CD4-positive, alpha-beta memory T cell (primary cell): ENCODE measurements at regions not wholly inside any gene's neighbourhood (a gene's known extent, or its start where the extent isn't known, plus 50 kb on each side); places are given as distances from the start of the nearest gene placed in this dataset.

Experiments
- CTCF ChIA-PET: fragments of 350-600 bp; sonication (Branson Sonifier 250); formaldehyde crosslinking; loops from one replicate; lab custom pipeline; 2021; ENCODE audit warnings: inconsistent platforms; ENCODE audit not compliant: partially characterized antibody; lab: Charles Lee
- POLR2A ChIA-PET: fragments of 350-600 bp; sonication (Branson Sonifier 250); formaldehyde crosslinking; loops from one replicate; lab custom pipeline; 2021; ENCODE audit not compliant: partially characterized antibody; lab: Charles Lee
- DNase-seq, 5 donors: peaks; one replicate each; pipeline versions ENCODE4 v3.0.0 to v3.0.0-alpha.2; 2020 to 2022; ENCODE audit warnings: mixed read lengths in 1 of 5
- H3K27ac ChIP-seq: one replicate; pipeline ENCODE4 v1.7.0; 2013; ENCODE audit warnings: low read depth, low read length
- H3K27me3 ChIP-seq: 2 replicates; pipeline ENCODE4 v1.7.0; 2013; ENCODE audit warnings: mild to moderate bottlenecking, low read length, moderate library complexity; ENCODE audit not compliant: insufficient read depth
- H3K36me3 ChIP-seq: 2 replicates; pipeline ENCODE4 v1.7.0; 2013; ENCODE audit warnings: mild to moderate bottlenecking, low read length, moderate library complexity; ENCODE audit not compliant: insufficient read depth
- H3K4me1 ChIP-seq: 2 replicates; pipeline ENCODE4 v1.7.0; 2013; ENCODE audit warnings: mild to moderate bottlenecking, low read length, moderate library complexity; ENCODE audit not compliant: insufficient read depth
- H3K4me3 ChIP-seq, 2 donors: one replicate each; pipeline ENCODE4 v1.7.0; 2013; ENCODE audit warnings: low read length in 2 of 2, mild to moderate bottlenecking in 1 of 2
- H3K9me3 ChIP-seq, 2 donors: one replicate each; pipeline ENCODE4 v1.7.0; 2013; ENCODE audit warnings: low read length in 2 of 2, control low read depth in 1 of 2; ENCODE audit not compliant: control insufficient read depth in 1 of 2
- H3K27ac Mint-ChIP-seq, 7 donors: one replicate each; pipeline ENCODE4 v1.8.0; 2020 to 2021; ENCODE audit warnings: mixed read lengths in 7 of 7, mild to moderate bottlenecking in 6 of 7, inconsistent platforms in 3 of 7, moderate library complexity in 3 of 7
- H3K27me3 Mint-ChIP-seq, 2 donors: one replicate each; pipeline ENCODE4 v1.8.0; 2020 to 2021; ENCODE audit warnings: mixed read lengths in 2 of 2
- H3K36me3 Mint-ChIP-seq, 2 donors: one replicate each; pipeline ENCODE4 v1.8.0; 2020 to 2021; ENCODE audit warnings: mixed read lengths in 2 of 2, inconsistent platforms in 1 of 2, mild to moderate bottlenecking in 1 of 2
- H3K4me1 Mint-ChIP-seq, 4 donors: one replicate each; pipeline ENCODE4 v1.8.0; 2020 to 2021; ENCODE audit warnings: mixed read lengths in 4 of 4, mild to moderate bottlenecking in 1 of 4
- H3K4me3 Mint-ChIP-seq, 8 donors: one replicate each; pipeline ENCODE4 v1.8.0; 2020 to 2021; ENCODE audit warnings: mixed read lengths in 8 of 8, mild to moderate bottlenecking in 7 of 8, moderate library complexity in 6 of 8, inconsistent platforms in 3 of 8
- H3K9me3 Mint-ChIP-seq, 8 donors: one replicate each; pipeline ENCODE4 v1.8.0; 2020 to 2021; ENCODE audit warnings: mixed read lengths in 8 of 8, mild to moderate bottlenecking in 5 of 8, inconsistent platforms in 3 of 8, moderate library complexity in 1 of 8
- intact Hi-C: fragments of 100-400 bp; cut with micrococcal nuclease; formaldehyde crosslinking; loops from one replicate; pipeline ENCODE4 v1.15.1; 2023

DNA sequence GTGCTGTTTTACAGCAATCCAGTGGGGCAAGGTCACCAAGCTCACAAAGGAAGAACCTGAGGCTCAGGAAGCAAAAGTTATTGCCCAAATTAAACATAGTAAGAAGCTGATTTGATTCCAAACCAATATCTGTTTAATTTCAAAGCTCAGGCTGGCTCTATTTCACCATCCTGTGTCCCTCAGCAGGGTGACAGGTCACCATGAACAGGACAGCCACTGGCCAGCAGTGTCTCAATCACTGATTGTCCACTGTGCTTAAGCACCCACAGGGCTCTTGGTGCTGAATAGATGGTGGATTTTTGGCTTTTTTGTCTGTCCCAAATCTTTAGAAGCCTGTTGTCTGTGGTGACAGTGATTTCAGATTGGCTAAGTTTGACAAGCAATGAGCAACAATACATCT is 146.4 kb upstream of the ZNF32 start:
- Mint-ChIP-seq H3K27me3 (peaks cover 3 to 11% of the 10 kb centered on the region in 2 donors), H3K36me3 (no peaks in the 10 kb centered on the region), H3K4me1 (no peaks in the 10 kb centered on the region), H3K9me3 (no peaks in the 10 kb centered on the region), H3K27ac (no peak overlapping the region), H3K4me3 (no peak overlapping the region)
- Histone ChIP-seq H3K27ac (no peak overlapping the region), H3K4me1 (no peaks in the 10 kb centered on the region), H3K36me3 (no peaks in the 10 kb centered on the region), H3K27me3 (no peaks in the 10 kb centered on the region), H3K9me3 (no peaks in the 10 kb centered on the region), H3K4me3 (no peak overlapping the region)
- CTCF ChIA-PET: no interaction called here
- DNase-seq: no peak
- intact Hi-C loops: no loop called here
- POLR2A ChIA-PET: no interaction called here

DNA sequence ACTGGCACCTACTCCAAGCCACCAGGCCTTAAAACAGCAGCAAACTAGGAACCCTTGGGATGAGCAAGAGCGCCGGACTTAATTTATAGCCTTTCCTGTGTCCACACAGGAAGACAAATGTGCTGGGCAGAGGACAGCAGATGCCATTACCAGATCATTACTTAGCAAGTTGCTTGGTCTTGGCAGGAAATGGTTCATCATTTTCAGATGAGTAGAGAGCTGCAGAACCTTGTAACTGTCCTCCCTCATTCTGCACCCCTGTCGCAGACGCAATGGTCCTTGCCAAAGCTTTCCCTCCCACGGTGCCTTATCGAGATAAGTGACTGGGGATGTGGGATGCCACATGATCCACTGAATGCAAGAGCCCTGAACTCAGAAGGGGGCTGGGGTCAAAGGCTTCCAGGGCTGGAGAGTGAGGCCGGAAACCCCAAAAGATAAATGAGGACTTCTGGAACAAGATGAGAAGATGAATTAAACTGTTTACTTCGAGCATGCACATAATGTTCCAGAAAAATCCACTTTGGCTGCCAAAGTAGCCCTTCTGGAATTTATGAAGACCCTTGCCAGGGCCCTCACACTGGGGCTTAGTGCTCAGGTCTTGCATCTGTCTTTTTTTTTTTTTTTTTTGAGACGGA is 145.6 kb upstream of the ZNF32 start:
- H3K4me3 ChIP-seq: no peak overlapping the region

DNA sequence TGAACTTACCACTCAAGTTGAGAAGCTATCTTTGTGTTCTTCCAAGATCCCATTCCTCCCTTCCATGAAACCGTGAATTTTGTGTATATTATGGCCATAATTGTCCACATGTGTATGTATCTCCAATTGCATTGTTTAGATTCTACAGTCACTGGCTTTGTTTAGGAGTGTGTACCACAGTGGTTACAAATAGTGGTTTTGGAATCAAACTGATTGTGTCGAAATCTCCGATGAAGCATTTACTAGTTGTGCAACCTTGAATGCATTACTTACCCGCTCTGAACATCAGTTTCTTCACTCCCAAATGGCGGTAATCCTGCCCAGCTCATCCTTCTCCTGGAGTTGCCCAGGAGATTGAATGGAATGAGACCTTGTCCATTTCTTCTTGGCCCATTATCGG is 145.0 kb upstream of the ZNF32 start:
- ChIA-PET CTCF (no interaction called here), POLR2A (no interaction called here)
- no peaks in the 10 kb centered on the region for H3K4me1 ChIP-seq
- H3K4me3 ChIP-seq: no peak overlapping the region
- H3K36me3 ChIP-seq: no peaks in the 10 kb centered on the region
- H3K9me3 Mint-ChIP-seq: no peaks in the 10 kb centered on the region
- no peak overlapping the region for H3K27ac Mint-ChIP-seq
- no peaks in the 10 kb centered on the region for H3K36me3 Mint-ChIP-seq
- no peaks in the 10 kb centered on the region for H3K27me3 ChIP-seq
- DNase-seq: no peak
- H3K4me3 Mint-ChIP-seq: no peak overlapping the region
- no peak overlapping the region for H3K27ac ChIP-seq
- intact Hi-C loops: no loop called here
- peaks cover 0 to 5% of the 10 kb centered on the region in 2 donors for H3K27me3 Mint-ChIP-seq
- no peaks in the 10 kb centered on the region for H3K9me3 ChIP-seq
- peaks cover 0 to 2% (median 0%) of the 10 kb centered on the region in 4 donors for H3K4me1 Mint-ChIP-seq

More for the DNA sequence above, 145.6 kb upstream of the ZNF32 start:
- Mint-ChIP-seq H3K9me3 (no peaks in the 10 kb centered on the region), H3K4me3 (no peak overlapping the region), H3K27ac (no peak overlapping the region), H3K27me3 (peaks cover 0 to 11% of the 10 kb centered on the region in 2 donors), H3K4me1 (peaks cover 0 to under 1% (median 0%) of the 10 kb centered on the region in 4 donors), H3K36me3 (no peaks in the 10 kb centered on the region)
- Histone ChIP-seq H3K27me3 (no peaks in the 10 kb centered on the region), H3K4me1 (no peaks in the 10 kb centered on the region), H3K9me3 (no peaks in the 10 kb centered on the region), H3K27ac (no peak overlapping the region), H3K36me3 (no peaks in the 10 kb centered on the region)
- DNase-seq: no peak
- intact Hi-C loops: no loop called here
- ChIA-PET CTCF (no interaction called here), POLR2A (no interaction called here)

DNA sequence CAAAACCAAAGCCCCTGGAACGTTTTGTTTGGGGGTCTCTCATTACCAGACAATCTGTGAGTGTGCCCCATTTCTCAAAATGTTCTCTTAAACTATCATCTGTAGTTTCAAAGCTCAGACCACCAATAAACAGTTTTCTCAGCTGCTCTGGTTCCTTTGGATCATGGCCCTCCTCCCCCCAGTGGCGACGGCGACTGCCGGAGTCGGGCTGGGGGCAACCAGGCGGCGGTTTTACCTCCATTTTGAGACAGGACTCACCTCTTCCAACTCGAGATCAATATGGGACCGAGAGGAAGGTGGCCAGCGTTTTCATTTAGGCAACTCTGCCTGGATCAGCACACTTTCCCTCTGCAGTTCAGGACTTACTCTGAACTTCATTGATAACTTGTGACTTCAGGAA is 141.5 kb upstream of the ZNF32 start:
- H3K9me3 Mint-ChIP-seq: no peaks in the 10 kb centered on the region
- Histone ChIP-seq H3K27ac (no peak overlapping the region), H3K9me3 (no peaks in the 10 kb centered on the region), H3K4me1 (no peaks in the 10 kb centered on the region), H3K4me3 (no peak overlapping the region), H3K27me3 (no peaks in the 10 kb centered on the region), H3K36me3 (no peaks in the 10 kb centered on the region)
- peaks cover 0 to 2% (median 0%) of the 10 kb centered on the region in 4 donors for H3K4me1 Mint-ChIP-seq
- H3K4me3 Mint-ChIP-seq: no peak overlapping the region
- ChIA-PET POLR2A (no interaction called here), CTCF (no interaction called here)
- intact Hi-C loops: no loop called here
- H3K27ac Mint-ChIP-seq: no peak overlapping the region
- H3K27me3 Mint-ChIP-seq: no peaks in the 10 kb centered on the region
- no peaks in the 10 kb centered on the region for H3K36me3 Mint-ChIP-seq
- no peak for DNase-seq

DNA sequence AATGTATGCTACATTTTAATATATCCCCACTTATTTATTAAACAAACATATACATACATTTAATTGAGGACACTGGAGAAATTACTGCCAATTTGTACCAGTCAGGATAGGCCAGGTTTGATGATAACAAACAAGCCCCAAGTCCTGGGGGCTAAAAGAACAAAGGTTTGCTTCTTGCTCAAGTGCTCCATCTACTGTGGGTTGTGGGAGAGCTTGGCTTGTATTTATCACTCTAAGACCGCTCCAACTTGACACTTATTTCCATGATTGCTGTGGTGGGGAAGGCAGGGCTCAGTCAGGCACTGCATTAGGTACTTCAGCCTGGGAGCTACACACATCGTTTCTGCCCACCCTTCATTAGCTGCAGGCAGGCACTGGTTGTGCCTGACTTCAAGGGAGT is 136.6 kb upstream of the ZNF32 start:
- ChIA-PET CTCF (interaction anchor here (0.8 kb wide), 1 partner anchor 1073 kb away, joined by 5 read pairs; no protein-coding TSS in a partner anchor), POLR2A (no interaction called here)
- Mint-ChIP-seq H3K27ac (no peak overlapping the region), H3K4me1 (peaks cover 7 to 17% (median 15%) of the 10 kb centered on the region in 4 donors), H3K9me3 (no peaks in the 10 kb centered on the region), H3K36me3 (no peaks in the 10 kb centered on the region), H3K4me3 (no peak overlapping the region), H3K27me3 (no peaks in the 10 kb centered on the region)
- H3K4me3 ChIP-seq: no peak overlapping the region
- no peak overlapping the region for H3K27ac ChIP-seq
- H3K4me1 ChIP-seq: peaks cover 13% of the 10 kb centered on the region
- H3K27me3 ChIP-seq: no peaks in the 10 kb centered on the region
- intact Hi-C loops: no loop called here
- no peaks in the 10 kb centered on the region for H3K9me3 ChIP-seq
- no peak for DNase-seq
- no peaks in the 10 kb centered on the region for H3K36me3 ChIP-seq

DNA sequence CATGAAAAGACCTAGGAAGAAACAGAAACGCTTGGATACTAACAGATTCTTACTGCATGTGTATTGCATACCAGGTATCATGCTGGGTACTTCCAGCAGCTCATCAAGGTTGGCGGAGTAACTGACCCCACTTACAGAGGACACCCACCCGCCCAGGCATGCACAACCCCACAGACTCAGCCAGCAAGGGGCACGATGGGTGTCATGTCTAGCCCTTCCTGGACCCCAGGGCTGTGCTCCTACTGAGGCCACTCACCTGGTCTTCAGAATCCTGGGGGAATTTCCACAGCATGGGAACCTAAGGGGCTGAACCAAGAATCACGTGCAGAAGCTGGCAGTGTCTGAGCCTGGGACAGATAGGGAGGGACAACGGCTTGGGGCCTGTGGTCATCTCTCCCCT is 134.1 kb upstream of the ZNF32 start:
- Mint-ChIP-seq H3K4me1 (peaks cover 11 to 25% (median 21%) of the 10 kb centered on the region in 4 donors), H3K36me3 (no peaks in the 10 kb centered on the region), H3K27ac (no peak overlapping the region), H3K4me3 (no peak overlapping the region), H3K27me3 (no peaks in the 10 kb centered on the region), H3K9me3 (no peaks in the 10 kb centered on the region)
- Histone ChIP-seq H3K9me3 (no peaks in the 10 kb centered on the region), H3K27me3 (no peaks in the 10 kb centered on the region), H3K36me3 (no peaks in the 10 kb centered on the region), H3K27ac (no peak overlapping the region), H3K4me1 (peaks cover 23% of the 10 kb centered on the region), H3K4me3 (no peak overlapping the region)
- ChIA-PET CTCF (no interaction called here), POLR2A (no interaction called here)
- intact Hi-C loops: no loop called here
- DNase-seq: no peak

DNA sequence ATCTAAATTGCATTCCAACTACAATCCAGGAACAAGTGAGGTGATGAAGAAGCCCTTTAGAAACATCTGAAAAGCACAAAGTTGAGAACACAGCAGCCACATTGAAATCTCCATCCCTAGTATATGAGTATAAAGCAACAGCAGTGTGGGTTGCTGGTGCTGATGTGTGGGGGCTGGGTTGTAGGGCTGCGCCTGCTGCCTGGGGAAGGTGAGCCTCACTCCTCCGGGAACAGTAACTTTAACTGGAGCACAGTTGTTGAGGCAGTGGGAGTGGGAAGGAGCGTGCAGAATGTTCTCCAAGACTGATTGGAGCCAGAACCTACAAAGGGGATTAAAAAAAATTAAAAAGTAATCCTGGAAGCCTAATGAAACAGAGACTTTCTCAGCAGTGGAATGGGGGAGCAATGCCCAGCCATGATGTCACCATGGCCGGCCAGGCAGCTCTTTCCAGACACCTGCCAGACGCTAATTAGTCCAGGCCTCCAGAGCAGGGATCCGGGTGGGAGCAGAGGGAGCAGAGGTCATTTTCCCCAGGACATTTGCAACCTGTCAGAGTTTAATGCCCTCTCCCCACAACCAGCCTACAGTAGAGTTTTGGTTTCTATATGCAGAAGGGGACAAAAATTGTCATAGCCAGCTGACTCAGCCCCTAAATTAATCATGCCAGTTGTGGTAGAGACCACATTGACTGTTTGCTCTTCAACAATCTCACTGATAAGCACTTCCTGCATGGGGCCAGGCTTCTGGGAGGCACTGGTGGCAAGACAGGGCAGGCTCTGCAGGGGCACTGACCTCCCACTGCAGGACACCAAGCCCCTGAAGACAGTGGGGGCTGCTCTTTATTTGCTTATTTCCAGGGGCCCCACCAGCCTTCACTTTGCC is 133.0 kb upstream of the ZNF32 start:
- POLR2A ChIA-PET: no interaction called here

More for the DNA sequence above, 133.0 kb upstream of the ZNF32 start:
- CTCF ChIA-PET: no interaction called here
- Mint-ChIP-seq H3K27me3 (no peaks in the 10 kb centered on the region), H3K9me3 (no peaks in the 10 kb centered on the region), H3K4me3 (peak overlapping the region in 1 of 8 donors; percentile 63), H3K4me1 (peaks cover 11 to 25% (median 23%) of the 10 kb centered on the region in 4 donors), H3K27ac (peak overlapping the region in 1 of 7 donors; percentile 48), H3K36me3 (no peaks in the 10 kb centered on the region)
- no peak overlapping the region for H3K27ac ChIP-seq
- DNase-seq: peak in 1 of 5 donors; percentile 1
- no peaks in the 10 kb centered on the region for H3K27me3 ChIP-seq
- intact Hi-C loops: no loop called here
- no peaks in the 10 kb centered on the region for H3K36me3 ChIP-seq
- no peak overlapping the region for H3K4me3 ChIP-seq
- H3K9me3 ChIP-seq: no peaks in the 10 kb centered on the region
- peaks cover 23% of the 10 kb centered on the region for H3K4me1 ChIP-seq
